ENCODE measurements at regions not wholly inside any gene's neighbourhood (a gene's known extent, or its start where the extent isn't known, plus 50 kb on each side); places are given as distances from the start of the nearest gene placed in this dataset.

- POLR2A ChIA-PET (ENCODE audit: unreplicated experiment) = no interaction called here
- no peak overlapping the region for H2AFZ ChIP-seq (replicated peaks; ENCODE audit: low read length, poor library complexity)
- H3K14ac ChIP-seq (replicated peaks; ENCODE audit: low read depth, low read length) = no peak overlapping the region
- dilution Hi-C loops (cut with HindIII; ENCODE audit: low sequenced_read_pairs, unreplicated experiment) (no loop called here), intact Hi-C loops (cut with micrococcal nuclease) (loop anchor here (5.0 kb wide), 1 partner anchor 38 kb away; no protein-coding TSS in a partner anchor), in situ Hi-C loops (cut with MboI; ENCODE audit: low sequenced_read_pairs) (no loop called here)
- no peaks in the 10 kb centered on the region for H3K27me3 ChIP-seq (ENCODE audit: control insufficient read depth, insufficient read depth, low read length)
- no peaks in the 10 kb centered on the region for H3K9me3 ChIP-seq (ENCODE audit: control insufficient read depth, insufficient read depth, low read length)
- H2BK15ac ChIP-seq (ENCODE audit: low read depth, low read length) = no peak overlapping the region
- H3K9me1 ChIP-seq (ENCODE audit: insufficient read depth, low read length) = no peaks in the 10 kb centered on the region
- H4K5ac ChIP-seq (ENCODE audit: low read depth, low read length) = no peak overlapping the region
- no peak overlapping the region for H2BK20ac ChIP-seq (ENCODE audit: low read depth, low read length)
- H3K4me2 ChIP-seq (ENCODE audit: low read depth, low read length) = peak overlapping the region; percentile 7; the same call in 1 of the 2 replicates
- no peaks in the 10 kb centered on the region for H4K20me1 ChIP-seq (ENCODE audit: insufficient read depth, low read length)
- no peak overlapping the region for H2BK5ac ChIP-seq (ENCODE audit: low read depth, low read length, poor library complexity, severe bottlenecking)
- H3K56ac ChIP-seq (ENCODE audit: extremely low read depth, insufficient read depth, low read length) = no peak overlapping the region
- no peak overlapping the region for H3K27ac ChIP-seq (ENCODE audit: insufficient read depth, low read length)
- H2AK9ac ChIP-seq (replicated peaks; ENCODE audit: low read depth, low read length, poor library complexity) = no peak overlapping the region
- H3K4ac ChIP-seq (ENCODE audit: low read depth, low read length) = no peak overlapping the region
- no peak overlapping the region for H2BK120ac ChIP-seq (ENCODE audit: low read depth, low read length)
- no peaks in the 10 kb centered on the region; the same call in 1 of the 2 replicates for H3K4me1 ChIP-seq (ENCODE audit: control insufficient read depth, insufficient read depth, low read length)
- no peak overlapping the region for H3K4me3 ChIP-seq (ENCODE audit: insufficient read depth, low read depth, low read length)
- no peak overlapping the region for H4K91ac ChIP-seq (ENCODE audit: insufficient read depth, low read depth, low read length)
- BruUV-seq (replicated peaks) = no TSS peak
- no peaks in the 10 kb centered on the region for H3K36me3 ChIP-seq (ENCODE audit: control insufficient read depth, insufficient read depth, low read length)
- DNase-seq = peak; percentile 13
- H4K8ac ChIP-seq (ENCODE audit: low read depth in 2 of 2, low read length in 2 of 2) = no peak overlapping the region
- TF ChIP-seq MAFK (IDR thresholded peaks at IDR 0.05; ENCODE audit: low read depth, low read length) (no peak), NFE2L2 (IDR thresholded peaks at IDR 0.05; ENCODE audit: low read depth, low read length) (no peak), RAD21 (IDR thresholded peaks at IDR 0.05; ENCODE audit: low read length) (no peak), POLR2A (IDR thresholded peaks at IDR 0.05; ENCODE audit: low read depth, low read length) (no peak), CTCF (conservative IDR thresholded peaks at IDR 0.05; ENCODE audit: low read depth, low read length) (no peak), USF2 (IDR thresholded peaks at IDR 0.05; ENCODE audit: low read depth, low read length) (no peak), MXI1 (IDR thresholded peaks at IDR 0.05; ENCODE audit: borderline replicate concordance, low read depth, low read length) (no peak), SMC3 (IDR thresholded peaks at IDR 0.05; ENCODE audit: low read depth, low read length) (no peak)
- H3K79me1 ChIP-seq (ENCODE audit: low read depth in 1 of 2, low read length in 2 of 2) = no peaks in the 10 kb centered on the region
- ATAC-seq (ENCODE audit: low read depth) = peak; percentile 27
- no peak overlapping the region for H3K23ac ChIP-seq (ENCODE audit: low read depth, low read length)
- no peak overlapping the region for H3K9ac ChIP-seq (ENCODE audit: low read depth, low read length)
- no CpG with 5 or more reads among the region's 1 CpG for WGBS, 2 experiments (ENCODE audit: extremely low coverage in 2 of 2, insufficient read length in 1 of 2)
- CTCF ChIA-PET = no interaction called here
- H2AK5ac ChIP-seq (ENCODE audit: low read depth, low read length) = no peak overlapping the region
- no peak overlapping the region; the same call in 1 of the 2 replicates for H3K18ac ChIP-seq (ENCODE audit: low read depth, low read length)
Observed at GRCh38 chr12:84079626-84080025, 833.0 kb downstream of the SLC6A15 start.

Measured in IMR-90 (cell line).